GM21529 (cell line): ENCODE measurements at regions not wholly inside any gene's neighbourhood (a gene's known extent, or its start where the extent isn't known, plus 50 kb on each side); places are given as distances from the start of the nearest gene placed in this dataset.

Experiments
- ATAC-seq: cut with Tn5 transposase; IDR thresholded peaks from one replicate; pipeline ENCODE4 v1.9.1; 2021; ENCODE audit not compliant: unreplicated experiment

GRCh38 chr1:83520797-83521196 is 478.1 kb downstream of the TTLL7 start:
- no peak for ATAC-seq

- no peak for ATAC-seq
Measured at GRCh38 chr1:83516369-83516768, 482.6 kb downstream of the TTLL7 start.

GRCh38 chr1:83515578-83516154 is 483.3 kb downstream of the TTLL7 start:
- ATAC-seq, result no peak

- ATAC-seq, result no peak
Measured at GRCh38 chr1:83512373-83513193, 486.3 kb downstream of the TTLL7 start.

GRCh38 chr1:83511146-83511726 is 487.7 kb downstream of the TTLL7 start:
- no peak for ATAC-seq

GRCh38 chr1:83509301-83509781 is 489.6 kb downstream of the TTLL7 start:
- no peak for ATAC-seq

- ATAC-seq, result peak; percentile 99
Measured at GRCh38 chr1:83508485-83509151, 490.3 kb downstream of the TTLL7 start.

GRCh38 chr1:83505148-83505547 is 493.8 kb downstream of the TTLL7 start:
- ATAC-seq, result no peak

- ATAC-seq, result no peak
Measured at GRCh38 chr1:83503153-83503552, 495.8 kb downstream of the TTLL7 start.

- ATAC-seq, result peak; percentile 86
Measured at GRCh38 chr1:83500987-83501591, 497.8 kb downstream of the TTLL7 start.

GRCh38 chr1:83500531-83500930 is 498.4 kb downstream of the TTLL7 start:
- no peak for ATAC-seq

GRCh38 chr1:83499998-83500397 is 498.9 kb downstream of the TTLL7 start:
- peak; percentile 73 for ATAC-seq

- no peak for ATAC-seq
Measured at GRCh38 chr1:83497563-83497962, 501.4 kb downstream of the TTLL7 start.

- no peak for ATAC-seq
Measured at GRCh38 chr1:83495560-83495959, 503.4 kb downstream of the TTLL7 start.

GRCh38 chr1:83493633-83494032 is 505.3 kb downstream of the TTLL7 start:
- no peak for ATAC-seq

GRCh38 chr1:83491930-83492329 is 507.0 kb downstream of the TTLL7 start:
- no peak for ATAC-seq

- no peak for ATAC-seq
Measured at GRCh38 chr1:83490988-83491387, 507.9 kb downstream of the TTLL7 start.

- ATAC-seq, result peak; percentile 82
Measured at GRCh38 chr1:83488105-83488504, 510.8 kb downstream of the TTLL7 start.

- ATAC-seq, result peak; percentile 34
Measured at GRCh38 chr1:83487460-83487859, 511.5 kb downstream of the TTLL7 start.

- peak; percentile 32 for ATAC-seq
Measured at GRCh38 chr1:83485314-83486019, 513.5 kb downstream of the TTLL7 start.
